CD1c-positive myeloid dendritic cell (primary cell): ENCODE measurements at regions not wholly inside any gene's neighbourhood (a gene's known extent, or its start where the extent isn't known, plus 50 kb on each side); places are given as distances from the start of the nearest gene placed in this dataset.
"Not testable (repeated sequence)": the region's sequence is repeated elsewhere in the genome, so short reads cannot be mapped to it uniquely, and the experiment has no call there.

Experiments
- DNase-seq: peaks from one replicate; pipeline ENCODE4 v3.0.0-alpha.2; 2016; ENCODE audit errors: extremely low spot score

- no peak for DNase-seq
Measured at GRCh38 chr22:48822278-48823233, 1005.1 kb downstream of the BRD1 start.

GRCh38 chr22:48821727-48822126 is 1005.9 kb downstream of the BRD1 start:
- DNase-seq, result no peak

GRCh38 chr22:48821346-48821690 is 1006.4 kb downstream of the BRD1 start:
- DNase-seq, result no peak

DNA sequence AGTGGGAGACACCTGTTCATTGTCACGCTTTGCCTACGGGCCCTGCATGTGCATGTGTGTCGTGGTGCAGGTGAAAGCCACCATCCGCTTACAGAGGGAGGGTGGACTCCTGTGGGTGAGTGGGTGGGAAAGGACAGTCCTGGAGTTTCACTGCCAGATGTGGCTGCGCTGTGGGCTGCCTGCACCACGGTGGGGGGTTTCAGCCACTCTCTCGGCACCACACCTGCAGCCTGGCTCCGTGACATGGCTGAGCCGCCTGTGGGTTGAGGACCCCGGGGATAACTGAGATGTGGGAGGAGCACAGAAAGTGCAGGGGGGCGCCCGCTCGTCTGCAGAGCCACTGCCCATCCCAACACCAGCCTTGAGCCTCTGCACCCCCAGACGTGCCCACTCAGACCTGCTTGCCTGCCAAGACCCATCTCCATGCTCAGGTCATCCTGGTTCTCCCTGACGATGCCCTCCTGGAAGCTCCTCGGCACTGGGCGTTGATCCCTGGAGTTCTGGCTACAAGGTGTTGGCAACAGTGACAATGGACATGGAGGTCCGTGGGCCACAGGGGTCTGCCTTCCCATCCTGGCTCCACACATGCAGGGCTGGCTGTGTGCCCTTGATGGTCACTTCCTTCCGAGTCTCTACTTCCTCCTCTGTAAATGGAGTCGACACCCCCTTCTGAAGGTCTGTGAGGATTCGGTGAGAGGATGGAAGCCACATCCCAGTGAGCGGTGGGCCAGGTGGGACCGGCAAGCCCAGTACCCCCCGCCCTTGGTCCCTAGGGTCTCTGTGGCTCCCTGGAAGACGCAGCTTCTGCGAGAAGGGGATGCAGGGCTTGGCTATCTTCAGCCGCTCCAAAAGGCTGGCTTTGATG is 1007.0 kb downstream of the BRD1 start:
- DNase-seq, result no peak

- no peak for DNase-seq
Measured at GRCh38 chr22:48819961-48820360, 1007.7 kb downstream of the BRD1 start.

DNA sequence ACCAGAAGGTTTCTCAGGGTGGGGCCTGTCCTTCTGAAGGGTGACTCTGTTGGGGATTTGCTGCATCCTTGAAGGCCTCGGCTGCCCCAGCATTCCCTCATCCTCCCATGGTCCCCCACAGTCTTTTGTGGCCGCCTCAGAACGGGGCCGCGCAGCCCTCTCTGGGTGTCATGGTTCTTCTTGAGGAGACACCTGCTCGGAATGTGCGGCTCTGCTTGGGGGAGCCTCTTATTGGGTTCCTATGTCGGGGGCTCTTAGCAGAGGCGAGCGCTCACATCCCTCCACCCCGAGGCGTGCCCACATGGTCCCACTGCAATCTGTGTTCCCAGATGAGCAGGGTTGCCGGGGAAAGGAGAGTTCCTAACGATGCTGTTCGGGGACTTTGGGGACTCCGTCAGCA is 1008.4 kb downstream of the BRD1 start:
- no peak for DNase-seq

DNA sequence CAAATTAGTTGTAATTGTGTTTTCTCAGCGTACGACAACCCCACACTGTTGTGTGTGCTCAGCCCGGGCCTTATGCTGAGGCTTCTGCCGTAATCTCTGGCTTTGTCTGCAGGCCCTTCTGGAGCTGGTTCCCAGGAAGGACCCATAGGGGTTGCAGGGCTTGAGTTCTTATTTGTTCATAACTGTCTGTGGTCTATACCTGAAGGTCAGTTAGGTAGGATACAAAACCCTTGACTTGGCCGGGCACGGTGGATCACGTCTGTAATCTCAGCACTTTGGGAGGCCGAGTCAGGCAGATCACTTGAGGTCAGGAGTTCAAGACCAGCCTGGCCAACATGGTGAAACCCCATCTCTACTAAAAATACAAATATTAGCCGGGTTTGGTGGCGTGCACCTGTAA is 1010.2 kb downstream of the BRD1 start:
- not testable (repeated sequence) for DNase-seq

DNA sequence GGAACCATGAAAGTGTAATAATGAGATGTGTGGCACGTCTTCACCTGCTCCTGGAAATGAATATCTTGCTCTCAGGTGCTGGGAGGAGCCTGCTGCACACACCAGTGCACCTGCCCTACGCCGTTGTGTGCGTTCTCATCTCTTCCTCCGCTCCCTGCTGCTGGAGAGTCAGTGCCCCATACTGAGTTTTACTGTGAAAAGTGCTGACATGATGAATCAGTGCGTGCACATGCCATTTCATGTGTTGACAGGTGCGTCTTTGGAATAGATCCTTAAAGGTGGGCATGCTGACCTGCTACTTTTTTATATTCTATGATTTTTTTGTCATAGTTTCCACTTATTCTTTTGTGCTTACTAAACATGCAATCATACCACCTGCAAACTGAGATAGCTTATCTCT is 1015.8 kb downstream of the BRD1 start:
- no peak for DNase-seq

DNA sequence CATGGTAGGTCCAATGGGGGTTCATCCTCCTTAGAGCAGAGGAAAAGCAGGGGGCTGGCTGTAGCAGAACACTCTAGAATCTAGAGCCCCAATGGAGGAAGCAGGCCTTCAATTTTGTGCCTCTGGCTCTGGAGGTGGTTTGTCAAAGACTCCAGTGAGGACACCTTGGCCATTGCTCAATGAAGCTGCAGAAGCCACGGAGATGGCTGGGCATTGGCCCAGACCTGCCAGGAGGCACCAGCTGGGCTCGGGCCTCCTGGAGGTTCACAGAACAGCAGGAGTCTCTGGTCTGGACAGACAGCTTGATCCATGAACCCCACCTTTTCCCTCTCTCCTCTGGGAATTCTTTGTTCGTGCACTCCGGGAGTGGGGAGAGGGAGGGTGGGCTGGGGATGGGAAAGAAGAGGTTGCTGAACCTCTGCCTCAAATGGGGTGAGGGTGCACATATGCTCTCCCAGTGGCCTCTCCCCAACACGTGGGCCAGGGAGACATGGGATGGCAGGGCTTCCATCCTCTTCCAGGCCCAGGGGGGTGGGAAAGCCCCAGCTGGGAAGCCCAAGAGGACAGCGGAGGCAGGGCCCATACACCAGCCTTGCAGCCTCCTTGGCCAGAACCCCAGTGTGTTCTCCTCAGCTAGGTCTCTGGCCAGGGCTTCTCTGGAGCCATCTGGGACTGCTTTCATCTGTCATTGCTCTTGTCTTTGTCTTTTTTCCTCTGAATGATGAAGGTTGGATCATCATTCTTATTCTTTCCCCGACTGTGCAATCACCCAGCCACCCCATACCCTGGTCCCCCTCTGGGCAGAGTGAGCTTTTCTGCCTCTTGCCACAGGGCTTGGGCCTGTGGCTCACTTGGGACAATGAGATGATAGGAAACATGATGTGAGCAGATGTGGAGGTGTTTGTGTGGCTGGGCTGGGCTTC is 1019.4 kb downstream of the BRD1 start:
- DNase-seq, result no peak

- no peak for DNase-seq
Measured at GRCh38 chr22:48807155-48807554, 1020.5 kb downstream of the BRD1 start.

DNA sequence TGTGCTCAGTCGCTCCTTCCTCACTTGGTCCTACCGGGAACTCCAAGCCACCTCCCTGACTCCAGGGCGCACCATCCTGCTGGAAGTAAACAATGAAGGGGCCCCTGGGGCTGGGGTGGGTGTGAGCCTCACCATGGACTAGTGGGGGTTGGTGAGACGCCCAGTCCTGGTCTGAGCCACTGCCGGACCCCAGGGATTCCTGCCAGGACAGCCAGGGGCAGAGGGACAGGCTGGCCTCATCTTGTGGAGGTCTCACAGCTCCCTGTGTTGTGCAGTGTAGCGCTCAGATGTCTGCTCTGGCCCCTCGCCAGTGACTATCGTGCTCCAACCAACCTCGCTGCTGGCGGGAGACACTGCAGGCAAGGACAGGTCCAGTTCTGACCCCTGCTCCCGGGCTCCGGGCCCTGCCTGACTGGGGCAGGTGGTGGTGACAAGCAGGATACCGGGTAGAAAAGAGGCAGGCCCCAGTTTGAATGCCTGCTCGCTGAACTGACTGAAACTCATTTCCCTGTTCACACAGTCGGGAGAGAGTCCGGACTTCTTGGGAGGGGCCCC is 1021.4 kb downstream of the BRD1 start:
- DNase-seq, result no peak

- DNase-seq, result no peak
Measured at GRCh38 chr22:48805516-48805915, 1022.2 kb downstream of the BRD1 start.

DNA sequence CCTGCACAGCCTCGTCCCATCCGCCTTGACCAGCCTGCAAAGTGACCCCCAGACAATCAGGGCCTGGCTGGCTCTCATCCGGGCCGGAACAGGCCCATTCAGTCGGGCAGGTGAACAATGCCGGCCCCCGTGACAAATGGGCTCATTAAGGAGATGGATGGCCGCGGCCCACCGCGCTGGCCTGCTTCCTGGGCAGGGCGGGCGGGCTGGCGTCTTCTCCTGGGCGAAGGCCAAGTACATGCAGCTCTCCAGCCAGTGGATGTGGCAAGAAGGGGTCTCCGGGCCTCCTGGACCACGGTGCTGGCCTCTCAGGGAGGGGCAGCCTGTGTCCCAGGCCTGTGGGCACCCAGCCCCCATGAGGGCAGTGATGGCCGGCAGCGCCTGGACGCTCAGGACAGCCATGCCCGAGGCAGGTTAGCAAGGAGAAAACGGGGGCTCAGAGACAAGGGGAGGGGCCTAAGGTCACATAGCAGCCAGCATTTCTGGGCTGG is 1022.8 kb downstream of the BRD1 start:
- no peak for DNase-seq

DNA sequence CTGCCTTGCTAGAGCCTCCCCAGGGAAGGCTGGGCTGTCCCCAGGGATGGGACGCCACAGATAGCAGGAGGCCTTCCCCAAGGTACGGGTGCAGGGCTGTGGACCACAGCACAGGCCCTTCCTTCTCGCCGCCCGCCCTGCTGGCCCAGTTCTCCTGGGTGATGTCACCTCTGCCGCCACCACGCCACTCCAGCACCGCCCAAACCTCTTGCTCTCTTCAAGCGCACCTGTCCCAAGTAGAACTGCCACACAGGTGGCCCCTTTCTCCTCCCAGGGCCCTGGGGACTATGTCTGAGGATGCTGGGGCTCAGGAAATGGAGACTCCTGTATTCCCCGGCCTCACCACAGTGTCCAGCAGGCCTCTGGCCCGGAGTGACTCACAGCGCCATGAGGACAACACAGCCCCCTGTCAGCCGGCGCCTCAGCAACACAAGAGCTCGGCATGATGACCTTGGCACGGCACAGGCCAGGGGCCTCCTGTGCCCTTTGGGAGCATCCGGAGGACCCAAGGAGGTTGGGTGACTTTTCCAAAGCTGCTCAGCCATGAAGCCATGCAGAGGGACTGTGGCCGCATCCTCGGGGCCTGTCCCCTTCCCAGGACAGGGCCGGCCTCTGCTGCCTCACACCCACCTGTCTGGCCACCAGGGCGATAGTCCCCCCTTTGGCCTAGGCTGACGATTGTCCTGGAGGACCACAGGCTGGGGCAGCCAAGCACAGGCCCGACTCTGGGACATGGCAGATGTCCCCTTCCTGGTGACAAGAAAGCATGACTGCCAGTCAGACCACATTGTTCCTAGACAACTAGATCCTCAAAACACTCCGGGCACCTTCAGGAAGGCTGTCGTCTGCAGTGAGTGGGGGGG is 1023.5 kb downstream of the BRD1 start:
- no peak for DNase-seq

DNA sequence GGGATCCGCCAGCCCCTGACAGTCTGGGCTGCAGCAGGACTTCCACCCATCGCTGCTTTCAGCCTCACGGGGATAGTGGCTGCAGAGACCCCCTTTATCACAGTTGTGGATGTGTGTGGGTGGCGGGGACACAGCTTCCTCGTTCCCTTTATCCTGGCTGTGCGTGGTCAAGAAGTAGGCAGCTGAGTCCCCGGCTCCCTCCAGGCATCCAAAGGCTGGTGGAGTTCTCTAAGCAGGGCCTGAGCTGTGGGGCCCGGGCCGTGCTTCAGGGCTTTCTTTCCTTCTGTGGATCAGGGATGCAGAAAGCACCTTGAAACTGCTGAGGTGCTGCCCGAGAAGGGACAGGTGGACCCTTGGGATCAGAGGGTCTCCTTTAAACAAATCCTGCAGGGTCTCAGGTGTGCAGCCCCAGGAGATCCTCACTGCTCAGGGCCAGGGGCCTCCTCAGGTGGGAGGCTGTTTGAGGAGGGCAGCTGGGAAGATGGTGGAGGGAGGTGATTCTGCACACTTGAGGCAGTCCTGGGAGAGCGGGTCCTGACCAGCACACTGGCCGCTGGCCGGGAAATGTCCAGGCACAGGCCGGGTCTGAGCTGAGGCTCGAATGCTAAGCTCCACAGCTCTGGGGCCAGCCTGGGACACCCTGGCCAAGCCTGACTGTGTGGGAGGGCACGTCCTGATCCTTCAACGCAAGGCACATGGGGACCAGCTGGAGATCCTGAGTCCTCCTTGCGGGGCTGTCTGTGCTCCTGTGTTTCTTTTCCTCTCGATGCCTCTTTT is 1024.3 kb downstream of the BRD1 start:
- DNase-seq, result no peak

- no peak for DNase-seq
Measured at GRCh38 chr22:48802576-48802975, 1025.1 kb downstream of the BRD1 start.

DNA sequence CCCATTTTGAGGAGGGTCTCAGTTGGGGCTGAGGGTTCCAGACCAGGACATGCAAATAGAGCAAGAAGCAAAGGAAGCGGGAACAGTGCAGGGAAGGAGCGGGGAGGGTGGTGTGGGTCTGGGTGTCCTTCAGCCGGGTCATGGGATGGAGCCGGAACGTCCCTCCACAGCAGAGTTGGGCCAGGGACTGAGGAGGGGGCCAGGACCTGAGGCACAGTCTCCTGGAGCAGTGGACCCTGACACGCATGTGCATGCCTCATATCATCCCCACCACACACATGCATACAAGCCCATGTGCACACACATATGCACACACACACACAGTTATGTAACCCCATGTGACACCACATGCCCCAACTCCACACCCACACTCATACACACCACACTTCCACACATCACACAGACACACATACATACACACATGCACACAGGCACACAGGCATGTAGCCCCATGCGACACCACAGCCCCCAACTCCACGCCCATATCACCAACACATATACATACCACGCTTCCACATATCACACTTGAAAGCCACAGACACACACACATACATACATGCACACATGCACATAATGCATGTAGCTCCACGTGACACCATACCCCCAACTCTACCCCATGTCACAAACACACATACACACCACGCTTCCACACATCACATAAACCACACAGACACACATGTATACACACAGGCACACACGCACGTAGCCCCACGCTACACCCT is 1026.6 kb downstream of the BRD1 start:
- DNase-seq, result no peak

DNA sequence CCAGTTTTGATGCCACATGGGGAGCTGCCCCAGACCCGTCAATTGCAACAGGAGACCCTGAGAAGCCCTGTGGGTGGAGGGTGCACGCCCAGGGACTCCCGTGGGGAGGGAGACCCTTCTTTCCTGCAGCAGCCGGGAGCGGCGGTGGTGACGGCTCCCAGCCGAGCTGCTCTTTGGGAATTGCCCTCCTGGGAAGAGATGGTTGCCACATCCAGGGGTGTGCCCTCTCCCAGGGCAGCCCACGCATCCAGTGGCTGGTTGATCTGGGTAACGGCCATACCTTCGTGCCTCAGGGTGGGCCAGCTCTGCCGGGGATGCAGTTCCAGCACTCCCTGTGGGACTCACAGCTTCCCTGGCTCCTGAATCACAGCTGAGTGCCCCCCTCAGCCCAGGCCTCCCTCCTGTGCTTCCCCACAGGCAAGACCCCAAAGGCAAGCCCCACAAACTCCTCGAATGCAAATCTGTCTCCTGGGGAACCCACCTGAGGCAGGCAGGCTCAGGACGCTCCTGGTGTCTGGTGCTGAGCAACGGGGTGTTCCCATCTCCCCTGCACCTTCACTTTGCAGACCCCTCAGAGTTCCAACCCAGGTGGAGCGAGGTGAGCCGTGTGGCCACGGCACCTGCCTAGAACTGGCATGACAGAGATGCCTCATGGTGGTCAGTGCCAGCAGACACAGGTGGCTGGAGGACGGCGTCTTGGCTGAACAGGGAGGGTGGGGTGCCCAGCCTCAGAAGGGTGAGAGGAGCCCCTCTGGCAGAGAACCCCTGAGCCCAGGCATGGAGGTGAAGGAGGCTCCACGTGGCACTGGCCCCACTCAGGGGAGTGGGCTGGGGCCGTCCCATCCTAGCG is 1027.4 kb downstream of the BRD1 start:
- no peak for DNase-seq
